ENCODE measurements at regions not wholly inside any gene's neighbourhood (a gene's known extent, or its start where the extent isn't known, plus 50 kb on each side); places are given as distances from the start of the nearest gene placed in this dataset.

- FAIRE-seq (no peak), DNase-seq (ENCODE audit: low read depth, low spot score) (no peak)
- intact Hi-C loops (cut with micrococcal nuclease): no loop called here
- BruUV-seq (replicated peaks): no TSS peak
- H3K4me3 ChIP-seq (replicated peaks in 1 of 3; ENCODE audit: insufficient read depth in 1 of 3, low read depth in 1 of 3, low read length in 3 of 3): no peak overlapping the region
- no peaks in the 10 kb centered on the region for H3K79me2 ChIP-seq (ENCODE audit: control insufficient read depth, insufficient read depth, low read length)
- no peaks in the 10 kb centered on the region for H4K20me1 ChIP-seq (replicated peaks; ENCODE audit: control insufficient read depth, extremely low read depth, insufficient read depth, low read length)
- H3K36me3 ChIP-seq (ENCODE audit: control insufficient read depth in 2 of 2, extremely low read depth in 1 of 2, insufficient read depth in 2 of 2, low read length in 2 of 2): no peaks in the 10 kb centered on the region
- TF ChIP-seq EZH2 (IDR thresholded peaks at IDR 0.05; ENCODE audit: borderline replicate concordance, low read depth, low read length, severe bottlenecking) (no peak), GATA2 (IDR thresholded peaks at IDR 0.05; ENCODE audit: insufficient read depth, insufficient read length, low read depth, low read length) (no peak), FOS (IDR thresholded peaks at IDR 0.05; ENCODE audit: borderline replicate concordance, insufficient read depth, low read length) (no peak), POLR2A (IDR thresholded peaks at IDR 0.05; ENCODE audit: low read depth, low read length) (no peak), MYC (IDR thresholded peaks at IDR 0.05; ENCODE audit: low read depth, low read length) (no peak), JUN (IDR thresholded peaks at IDR 0.05; ENCODE audit: borderline replicate concordance, insufficient read depth, insufficient read length, low read depth) (no peak), MAX (IDR thresholded peaks at IDR 0.05; ENCODE audit: insufficient read depth, insufficient read length) (no peak), POLR2AphosphoS5 (IDR thresholded peaks at IDR 0.05; ENCODE audit: insufficient read depth, low read depth, low read length) (no peak)
- TF ChIP-seq, protein P1, sequence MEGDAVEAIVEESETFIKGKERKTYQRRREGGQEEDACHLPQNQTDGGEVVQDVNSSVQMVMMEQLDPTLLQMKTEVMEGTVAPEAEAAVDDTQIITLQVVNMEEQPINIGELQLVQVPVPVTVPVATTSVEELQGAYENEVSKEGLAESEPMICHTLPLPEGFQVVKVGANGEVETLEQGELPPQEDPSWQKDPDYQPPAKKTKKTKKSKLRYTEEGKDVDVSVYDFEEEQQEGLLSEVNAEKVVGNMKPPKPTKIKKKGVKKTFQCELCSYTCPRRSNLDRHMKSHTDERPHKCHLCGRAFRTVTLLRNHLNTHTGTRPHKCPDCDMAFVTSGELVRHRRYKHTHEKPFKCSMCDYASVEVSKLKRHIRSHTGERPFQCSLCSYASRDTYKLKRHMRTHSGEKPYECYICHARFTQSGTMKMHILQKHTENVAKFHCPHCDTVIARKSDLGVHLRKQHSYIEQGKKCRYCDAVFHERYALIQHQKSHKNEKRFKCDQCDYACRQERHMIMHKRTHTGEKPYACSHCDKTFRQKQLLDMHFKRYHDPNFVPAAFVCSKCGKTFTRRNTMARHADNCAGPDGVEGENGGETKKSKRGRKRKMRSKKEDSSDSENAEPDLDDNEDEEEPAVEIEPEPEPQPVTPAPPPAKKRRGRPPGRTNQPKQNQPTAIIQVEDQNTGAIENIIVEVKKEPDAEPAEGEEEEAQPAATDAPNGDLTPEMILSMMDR (IDR thresholded peaks at IDR 0.05; ENCODE audit: extremely low read depth in 1 of 2, insufficient read depth in 1 of 2, low read depth in 1 of 2, low read length in 2 of 2): no peak
- no peaks in the 10 kb centered on the region for H3K4me1 ChIP-seq (ENCODE audit: control insufficient read depth, extremely low read depth, insufficient read depth, low read length)
- no peaks in the 10 kb centered on the region for H3K27me3 ChIP-seq (ENCODE audit: control insufficient read depth in 2 of 2, insufficient read depth in 2 of 2, low read length in 2 of 2)
- H3K9ac ChIP-seq (replicated peaks; ENCODE audit: extremely low read depth, insufficient read depth, low read length): no peak overlapping the region
- H3K9me3 ChIP-seq (replicated peaks; ENCODE audit: control insufficient read depth, insufficient read depth, low read length): no peaks in the 10 kb centered on the region
- dilution Hi-C loops (cut with MboI; ENCODE audit: extremely low pct_ligation_motif_present, low sequenced_read_pairs): no loop called here
- H3K9me1 ChIP-seq (replicated peaks; ENCODE audit: control insufficient read depth, extremely low read depth, insufficient read depth, low read length): no peaks in the 10 kb centered on the region
- H3K4me2 ChIP-seq (ENCODE audit: insufficient read depth, low read length): no peak overlapping the region
- H3K27ac ChIP-seq (ENCODE audit: insufficient read depth, low read depth, low read length): no peak overlapping the region
- ChIA-PET POLR2A (no interaction called here), CTCF (no interaction called here)
- no peak overlapping the region for H2AFZ ChIP-seq (ENCODE audit: low read depth, low read length)
Measured at GRCh38 chr13:44627441-44627840, 51.3 kb upstream of the TSC22D1 start.
